K562 (cell line): ENCODE measurements at regions not wholly inside any gene's neighbourhood (a gene's known extent, or its start where the extent isn't known, plus 50 kb on each side); places are given as distances from the start of the nearest gene placed in this dataset.
"Not testable (repeated sequence)": the region's sequence is repeated elsewhere in the genome, so short reads cannot be mapped to it uniquely, and the experiment has no call there.

ENCODE experiments used
- ELF2 ChIP-seq: fragments of 250-450 bp; sonication (Bioruptor Pico); IDR thresholded peaks from 2 replicates; pipeline ENCODE4 v1.5.0; 2021; ENCODE audit warnings: mild to moderate bottlenecking
- HDAC6 ChIP-seq: IDR thresholded peaks from 2 replicates; pipeline ENCODE4 v1.6.1; 2012; ENCODE audit warnings: low read depth, mild to moderate bottlenecking, control low read depth, inconsistent platforms, low read length, moderate library complexity
- PATZ1 ChIP-seq: fragments of 250-450 bp; sonication (Bioruptor Pico); IDR thresholded peaks from 2 replicates; pipeline ENCODE4 v1.5.0; 2020; ENCODE audit warnings: mild to moderate bottlenecking, borderline replicate concordance
- PREB ChIP-seq: sonication (generic); formaldehyde crosslinking; IDR thresholded peaks from 2 replicates; pipeline ENCODE4 v1.8.1; 2023; ENCODE audit warnings: mild to moderate bottlenecking, missing genetic modification reagents
- SRSF9 ChIP-seq: fragments of 200-400 bp; formaldehyde crosslinking; IDR thresholded peaks from 2 replicates; pipeline ENCODE4 v1.6.1; 2017; ENCODE audit warnings: low read depth, low read length, borderline replicate concordance
- ZC3H11A ChIP-seq: IDR thresholded peaks from 2 replicates; pipeline ENCODE4 v1.6.1; 2012; ENCODE audit warnings: low read depth, low read length, improper control_type of control experiment

DNA sequence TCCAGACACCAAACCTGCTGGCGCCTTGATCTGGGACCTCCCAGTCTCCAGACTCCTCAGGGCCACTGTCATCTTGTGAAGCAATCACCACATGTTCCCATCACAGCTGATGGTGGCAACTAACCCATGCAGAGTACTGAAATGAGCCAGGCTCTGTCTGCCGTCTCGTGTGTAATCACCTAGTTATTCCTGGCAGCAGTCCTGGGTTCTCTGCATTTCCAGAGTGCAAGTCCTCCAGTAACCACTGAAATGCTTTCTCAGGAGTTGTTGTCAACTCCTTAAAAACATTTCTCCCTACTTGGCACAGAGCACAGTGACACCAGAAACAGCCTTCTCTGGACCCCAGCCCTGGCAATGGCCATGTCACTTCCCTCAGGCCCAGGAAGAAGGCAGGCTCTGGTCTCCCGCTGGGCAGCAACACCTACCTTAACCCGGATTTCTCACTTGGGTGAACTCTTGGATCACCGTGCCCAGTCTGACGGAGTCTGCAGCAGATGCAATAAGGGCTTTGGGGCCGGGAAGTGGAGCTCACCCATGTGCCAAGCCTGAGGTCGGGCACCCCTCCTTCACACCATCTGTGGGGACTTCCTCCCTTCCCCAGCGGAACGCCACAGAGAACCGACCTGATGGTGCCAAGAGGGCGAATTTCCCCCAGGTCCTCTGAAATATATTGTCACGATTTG is 189.5 kb upstream of the NPAP1 start:
- not testable (repeated sequence) for TF ChIP-seq ELF2 (CRISPR knock-in tag); HDAC6; PATZ1 (CRISPR knock-in tag); SRSF9; PREB (CRISPR knock-in tag); ZC3H11A
